Nephron progenitor cell (in vitro differentiated cells): ENCODE measurements at regions not wholly inside any gene's neighbourhood (a gene's known extent, or its start where the extent isn't known, plus 50 kb on each side); places are given as distances from the start of the nearest gene placed in this dataset.
"Not testable (repeated sequence)": the region's sequence is repeated elsewhere in the genome, so short reads cannot be mapped to it uniquely, and the experiment has no call there.

ENCODE experiments used
- DNase-seq: peaks from one replicate; pipeline ENCODE4 v3.0.0; 2021
- H3K27ac Mint-ChIP-seq: 2 replicates; pipeline ENCODE4 v1.8.0; 2021; ENCODE audit warnings: mild to moderate bottlenecking, moderate library complexity, mixed read lengths
- H3K27me3 Mint-ChIP-seq: 2 replicates; pipeline ENCODE4 v1.8.0; 2021; ENCODE audit warnings: mild to moderate bottlenecking, low read depth, mixed read lengths; ENCODE audit not compliant: poor library complexity
- H3K36me3 Mint-ChIP-seq: 2 replicates; pipeline ENCODE4 v1.8.0; 2021; ENCODE audit warnings: low read depth, mixed read lengths
- H3K4me1 Mint-ChIP-seq: 2 replicates; pipeline ENCODE4 v1.8.0; 2021; ENCODE audit warnings: mixed read lengths
- H3K4me3 Mint-ChIP-seq: 2 replicates; pipeline ENCODE4 v1.8.0; 2021; ENCODE audit warnings: mild to moderate bottlenecking, moderate library complexity, mixed read lengths
- H3K9me3 Mint-ChIP-seq: 2 replicates; pipeline ENCODE4 v1.8.0; 2021; ENCODE audit warnings: mild to moderate bottlenecking, moderate library complexity, mixed read lengths
- TF ChIP-seq, protein P1 (sequence below): fragments of 200-600 bp; sonication (generic); IDR thresholded peaks from 2 replicates; pipeline ENCODE4 v1.5.0; 2021; ENCODE audit warnings: antibody characterized with exemption

- no peak overlapping the region for H3K4me3 Mint-ChIP-seq
- H3K27ac Mint-ChIP-seq, result no peak overlapping the region
- TF ChIP-seq, protein P1, sequence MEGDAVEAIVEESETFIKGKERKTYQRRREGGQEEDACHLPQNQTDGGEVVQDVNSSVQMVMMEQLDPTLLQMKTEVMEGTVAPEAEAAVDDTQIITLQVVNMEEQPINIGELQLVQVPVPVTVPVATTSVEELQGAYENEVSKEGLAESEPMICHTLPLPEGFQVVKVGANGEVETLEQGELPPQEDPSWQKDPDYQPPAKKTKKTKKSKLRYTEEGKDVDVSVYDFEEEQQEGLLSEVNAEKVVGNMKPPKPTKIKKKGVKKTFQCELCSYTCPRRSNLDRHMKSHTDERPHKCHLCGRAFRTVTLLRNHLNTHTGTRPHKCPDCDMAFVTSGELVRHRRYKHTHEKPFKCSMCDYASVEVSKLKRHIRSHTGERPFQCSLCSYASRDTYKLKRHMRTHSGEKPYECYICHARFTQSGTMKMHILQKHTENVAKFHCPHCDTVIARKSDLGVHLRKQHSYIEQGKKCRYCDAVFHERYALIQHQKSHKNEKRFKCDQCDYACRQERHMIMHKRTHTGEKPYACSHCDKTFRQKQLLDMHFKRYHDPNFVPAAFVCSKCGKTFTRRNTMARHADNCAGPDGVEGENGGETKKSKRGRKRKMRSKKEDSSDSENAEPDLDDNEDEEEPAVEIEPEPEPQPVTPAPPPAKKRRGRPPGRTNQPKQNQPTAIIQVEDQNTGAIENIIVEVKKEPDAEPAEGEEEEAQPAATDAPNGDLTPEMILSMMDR, result peak; percentile 10
Measured at GRCh38 chr7:142528608-142529408, 220.5 kb upstream of the PRSS1 start.

DNA sequence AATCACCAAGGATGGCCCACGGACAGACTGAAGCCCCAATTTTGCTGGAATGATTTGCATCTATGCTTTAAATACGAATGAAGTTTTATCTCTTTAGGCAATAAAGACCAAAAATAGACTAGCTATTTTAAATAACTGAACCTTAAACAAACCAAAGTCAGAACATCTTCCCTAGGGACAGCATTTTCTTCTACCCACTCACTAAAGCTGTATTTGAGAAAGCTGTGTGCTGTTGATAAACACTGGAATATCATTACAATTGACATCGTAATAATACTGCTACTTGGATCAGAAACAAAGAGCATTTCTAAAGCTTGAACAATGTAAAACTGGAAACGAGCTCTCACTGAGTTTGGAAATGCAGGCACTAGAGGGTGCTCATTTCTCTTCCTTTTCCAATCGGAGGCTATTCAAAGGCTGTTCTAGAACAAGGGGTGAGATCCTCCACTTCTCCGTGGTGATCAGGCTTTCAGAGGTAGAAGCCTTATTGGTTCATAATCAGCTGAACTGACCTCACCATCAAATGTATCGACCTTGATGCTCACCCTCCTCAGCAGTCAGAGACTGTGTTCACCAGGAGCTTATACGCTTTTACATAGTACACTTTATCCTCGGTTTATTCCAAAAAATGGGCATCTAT, 225.3 kb upstream of the PRSS1 start:
- Mint-ChIP-seq H3K4me3 (no peak overlapping the region), H3K27me3 (peaks cover 15% of the 10 kb centered on the region), H3K36me3 (no peaks in the 10 kb centered on the region), H3K9me3 (no peaks in the 10 kb centered on the region), H3K4me1 (peaks cover 10% of the 10 kb centered on the region), H3K27ac (no peak overlapping the region)
- no peak for DNase-seq
- TF ChIP-seq, protein P1, result no peak

More at GRCh38 chr7:142528608-142529408, 220.5 kb upstream of the PRSS1 start:
- Mint-ChIP-seq H3K4me1 (no peaks in the 10 kb centered on the region), H3K27me3 (peaks cover 15% of the 10 kb centered on the region), H3K9me3 (no peaks in the 10 kb centered on the region), H3K36me3 (no peaks in the 10 kb centered on the region)
- no peak for DNase-seq

- Mint-ChIP-seq H3K9me3 (no peaks in the 10 kb centered on the region), H3K4me3 (no peak overlapping the region), H3K4me1 (peaks cover 16% of the 10 kb centered on the region), H3K27me3 (peaks cover 10% of the 10 kb centered on the region), H3K27ac (no peak overlapping the region), H3K36me3 (no peaks in the 10 kb centered on the region)
- no peak for DNase-seq
- TF ChIP-seq, protein P1, result no peak
Measured at GRCh38 chr7:142522735-142523134, 226.5 kb upstream of the PRSS1 start.

DNA sequence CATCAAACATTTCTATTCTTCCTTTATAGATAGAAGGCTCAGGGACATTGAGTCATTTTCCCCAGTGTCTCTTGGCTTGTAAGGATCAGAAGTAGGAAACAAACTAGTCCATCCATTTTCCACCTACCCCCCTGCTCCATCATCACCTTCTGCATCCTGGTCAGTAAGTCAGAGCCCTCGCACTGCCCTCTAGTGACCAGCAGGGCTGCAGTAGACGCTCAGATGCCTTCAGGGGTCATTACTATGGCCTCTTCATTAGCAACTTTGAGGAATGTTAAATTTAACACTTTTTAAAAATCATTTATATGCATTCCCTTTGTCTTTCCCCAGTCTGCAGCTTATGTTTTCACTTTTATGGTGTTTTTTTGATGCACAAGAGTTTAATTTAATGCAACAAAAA, 228.4 kb upstream of the PRSS1 start:
- not testable (repeated sequence) for DNase-seq, H3K36me3 Mint-ChIP-seq, H3K4me3 Mint-ChIP-seq, H3K27me3 Mint-ChIP-seq, H3K9me3 Mint-ChIP-seq, H3K27ac Mint-ChIP-seq
- peaks cover 20% of the 10 kb centered on the region for H3K4me1 Mint-ChIP-seq

DNA sequence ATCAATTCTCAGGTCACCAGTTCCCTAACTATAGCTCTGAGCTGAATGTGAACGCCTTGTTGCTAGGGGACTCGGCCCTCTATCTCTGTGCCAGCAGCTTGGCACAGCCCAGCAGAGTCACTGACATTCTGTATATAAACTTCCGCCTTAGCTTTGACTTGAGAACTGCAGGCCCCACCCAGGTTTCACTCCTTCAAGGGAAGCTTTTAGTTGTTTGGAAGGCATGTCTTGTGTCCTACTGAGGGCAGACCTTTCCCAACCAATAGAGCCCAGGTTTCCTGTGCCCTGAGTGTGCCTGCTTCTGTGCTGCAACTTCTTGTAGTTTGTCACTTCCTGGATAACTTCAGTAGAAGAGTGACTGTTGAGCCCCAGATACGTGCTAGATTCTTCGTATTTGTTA, 228.8 kb upstream of the PRSS1 start:
- not testable (repeated sequence) for H3K27me3 Mint-ChIP-seq, H3K36me3 Mint-ChIP-seq, H3K9me3 Mint-ChIP-seq, H3K4me3 Mint-ChIP-seq, DNase-seq, H3K27ac Mint-ChIP-seq
- H3K4me1 Mint-ChIP-seq, result peaks cover 22% of the 10 kb centered on the region

GRCh38 chr7:142519079-142520078, 229.9 kb upstream of the PRSS1 start:
- Mint-ChIP-seq H3K36me3 (no peaks in the 10 kb centered on the region), H3K4me1 (peaks cover 22% of the 10 kb centered on the region), H3K9me3 (no peaks in the 10 kb centered on the region), H3K27me3 (no peaks in the 10 kb centered on the region), H3K27ac (no peak overlapping the region), H3K4me3 (no peak overlapping the region)
- TF ChIP-seq, protein P1, result no peak
- DNase-seq, result no peak
